WI38 (cell line): ENCODE measurements at regions not wholly inside any gene's neighbourhood (a gene's known extent, or its start where the extent isn't known, plus 50 kb on each side); places are given as distances from the start of the nearest gene placed in this dataset.

Source experiments
- H3K4me3 ChIP-seq: 2 replicates; pipeline ENCODE4 v1.5.1; 2011; ENCODE audit warnings: low read depth, mild to moderate bottlenecking, control low read depth, low read length
- CTCF ChIP-seq: IDR thresholded peaks from 2 replicates; pipeline ENCODE4 v1.5.1; 2012; ENCODE audit warnings: low read depth, mild to moderate bottlenecking, control low read depth, low read length

GRCh38 chr17:71349908-71350600 lies 770.8 kb upstream of the SOX9 start:
- TF ChIP-seq CTCF = no peak
- H3K4me3 ChIP-seq = no peak overlapping the region

- TF ChIP-seq CTCF = no peak
- H3K4me3 ChIP-seq = no peak overlapping the region
Observed at GRCh38 chr17:71360301-71360700, 760.5 kb upstream of the SOX9 start.

GRCh38 chr17:71361656-71362450 lies 759.0 kb upstream of the SOX9 start:
- no peak overlapping the region for H3K4me3 ChIP-seq
- TF ChIP-seq CTCF = no peak

GRCh38 chr17:71363661-71364060 lies 757.2 kb upstream of the SOX9 start:
- TF ChIP-seq CTCF = no peak
- no peak overlapping the region for H3K4me3 ChIP-seq

- no peak overlapping the region for H3K4me3 ChIP-seq
- no peak for TF ChIP-seq CTCF
Observed at GRCh38 chr17:71371809-71372208, 749.0 kb upstream of the SOX9 start.

GRCh38 chr17:71375948-71376347 lies 744.9 kb upstream of the SOX9 start:
- H3K4me3 ChIP-seq = no peak overlapping the region
- no peak for TF ChIP-seq CTCF

- no peak overlapping the region for H3K4me3 ChIP-seq
- no peak for TF ChIP-seq CTCF
Observed at GRCh38 chr17:71376933-71377332, 743.9 kb upstream of the SOX9 start.
